ENCODE measurements at regions not wholly inside any gene's neighbourhood (a gene's known extent, or its start where the extent isn't known, plus 50 kb on each side); places are given as distances from the start of the nearest gene placed in this dataset.
"Not testable (repeated sequence)": the region's sequence is repeated elsewhere in the genome, so short reads cannot be mapped to it uniquely, and the experiment has no call there.

DNA sequence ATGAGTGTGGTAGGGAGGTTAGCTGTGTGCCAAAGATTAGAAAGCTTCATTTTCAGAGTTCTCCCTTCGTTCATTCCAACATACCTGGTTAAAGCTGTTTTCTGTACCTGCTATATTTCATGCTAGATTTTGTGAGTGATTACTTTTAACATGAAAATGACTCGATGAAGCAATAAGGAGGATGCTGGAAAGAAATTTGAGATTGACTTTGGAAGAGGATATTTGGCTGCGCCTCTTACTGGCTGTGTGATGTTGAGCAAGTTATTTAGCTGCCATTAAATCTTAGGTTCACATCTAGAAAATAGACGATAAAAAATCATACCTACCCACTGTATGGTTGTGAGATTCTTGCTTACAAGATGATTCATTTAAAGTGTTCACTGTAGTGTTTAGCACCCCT, 288.7 kb downstream of the ZIC4 start:
- H3K4me1 ChIP-seq, result no peaks in the 10 kb centered on the region
- 70% methylated on average over 4 of the region's 4 CpGs for WGBS
- no peak overlapping the region for H3K27ac ChIP-seq
- DNase-seq (ENCODE audit: low spot score in 2 of 2), result no peak
- TF ChIP-seq POLR2AphosphoS5 (IDR thresholded peaks at IDR 0.05) (no peak), CTCF (IDR thresholded peaks at IDR 0.05) (no peak), POLR2A (IDR thresholded peaks at IDR 0.05) (no peak), EP300 (IDR thresholded peaks at IDR 0.05) (no peak)
- no peaks in the 10 kb centered on the region for H3K9me3 ChIP-seq
- no peaks in the 10 kb centered on the region for H3K36me3 ChIP-seq
- H3K27me3 ChIP-seq, result no peaks in the 10 kb centered on the region
- no peak overlapping the region for H3K4me3 ChIP-seq

GRCh38 chr3:147113293-147114044, 292.9 kb downstream of the ZIC4 start:
- no peak for DNase-seq (ENCODE audit: low spot score in 2 of 2)
- H3K27me3 ChIP-seq, result no peaks in the 10 kb centered on the region
- no peak overlapping the region for H3K27ac ChIP-seq
- no peaks in the 10 kb centered on the region for H3K36me3 ChIP-seq
- TF ChIP-seq POLR2AphosphoS5 (IDR thresholded peaks at IDR 0.05) (no peak), EP300 (IDR thresholded peaks at IDR 0.05) (no peak), CTCF (IDR thresholded peaks at IDR 0.05) (no peak), POLR2A (IDR thresholded peaks at IDR 0.05) (no peak)
- H3K4me1 ChIP-seq, result no peaks in the 10 kb centered on the region
- WGBS, result 72% methylated on average over 3 of the region's 3 CpGs
- H3K4me3 ChIP-seq, result no peak overlapping the region
- H3K9me3 ChIP-seq, result no peaks in the 10 kb centered on the region

DNA sequence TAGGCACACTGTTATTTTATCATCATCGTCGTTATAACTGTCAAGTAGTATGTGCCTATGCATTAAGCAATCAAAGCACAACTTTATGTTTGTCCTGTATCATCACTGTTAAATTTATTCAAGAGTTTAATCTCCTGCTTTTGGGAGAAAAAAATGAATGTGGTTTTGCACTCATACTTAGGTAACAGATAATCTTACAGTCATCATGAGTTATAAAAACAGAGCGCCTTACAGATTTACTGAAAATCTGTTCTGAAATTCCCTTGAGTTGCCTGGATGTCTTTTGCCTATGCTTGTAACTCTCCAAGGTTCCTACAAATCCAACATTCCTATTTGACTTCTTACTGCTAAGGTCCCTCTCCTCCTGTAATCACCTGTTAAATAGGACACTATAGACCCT, 307.3 kb downstream of the ZIC4 start:
- Histone ChIP-seq H3K4me1 (no peaks in the 10 kb centered on the region), H3K4me3 (no peak overlapping the region), H3K36me3 (no peaks in the 10 kb centered on the region), H3K9me3 (no peaks in the 10 kb centered on the region), H3K27me3 (no peaks in the 10 kb centered on the region), H3K27ac (no peak overlapping the region)
- TF ChIP-seq POLR2A (IDR thresholded peaks at IDR 0.05) (no peak), EP300 (IDR thresholded peaks at IDR 0.05) (no peak), CTCF (IDR thresholded peaks at IDR 0.05) (no peak), POLR2AphosphoS5 (IDR thresholded peaks at IDR 0.05) (no peak)
- 94% methylated on average over 3 of the region's 3 CpGs for WGBS
- no peak for DNase-seq (ENCODE audit: low spot score in 2 of 2)

GRCh38 chr3:147090461-147090860, 315.9 kb downstream of the ZIC4 start:
- H3K9me3 ChIP-seq, result no peaks in the 10 kb centered on the region
- no peaks in the 10 kb centered on the region for H3K4me1 ChIP-seq
- H3K4me3 ChIP-seq, result no peak overlapping the region
- no peak for DNase-seq (ENCODE audit: low spot score in 2 of 2)
- 58% methylated on average over 2 of the region's 2 CpGs for WGBS
- H3K27me3 ChIP-seq, result no peaks in the 10 kb centered on the region
- H3K27ac ChIP-seq, result no peak overlapping the region
- no peaks in the 10 kb centered on the region for H3K36me3 ChIP-seq
- TF ChIP-seq EP300 (IDR thresholded peaks at IDR 0.05) (no peak), POLR2A (IDR thresholded peaks at IDR 0.05) (no peak), POLR2AphosphoS5 (IDR thresholded peaks at IDR 0.05) (no peak), CTCF (IDR thresholded peaks at IDR 0.05) (no peak)

DNA sequence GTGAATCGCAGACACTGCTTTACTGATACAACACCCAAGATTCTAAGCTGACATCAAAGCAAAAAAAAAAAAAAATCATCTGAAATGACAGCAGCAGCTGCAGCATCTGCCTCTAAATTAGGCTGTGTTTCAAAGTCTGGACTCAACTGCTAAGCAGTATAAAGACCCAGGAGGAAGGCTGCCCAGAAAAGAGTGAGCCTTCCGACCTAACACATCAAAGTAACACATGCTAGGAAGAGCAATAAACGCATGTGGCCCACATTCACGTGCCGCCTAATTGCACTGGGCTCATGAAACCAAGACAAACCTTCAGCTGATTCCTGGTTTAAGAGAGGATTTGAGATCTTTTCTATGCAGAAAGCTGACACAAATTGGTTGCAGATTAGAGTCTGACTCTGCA, 317.1 kb downstream of the ZIC4 start:
- Histone ChIP-seq H3K27me3 (no peaks in the 10 kb centered on the region), H3K36me3 (no peaks in the 10 kb centered on the region), H3K4me3 (no peak overlapping the region), H3K27ac (no peak overlapping the region), H3K4me1 (no peaks in the 10 kb centered on the region), H3K9me3 (no peaks in the 10 kb centered on the region)
- no peak for DNase-seq (ENCODE audit: low spot score in 2 of 2)
- 40% methylated on average over 5 of the region's 5 CpGs for WGBS
- TF ChIP-seq EP300 (IDR thresholded peaks at IDR 0.05) (no peak), CTCF (IDR thresholded peaks at IDR 0.05) (no peak), POLR2AphosphoS5 (IDR thresholded peaks at IDR 0.05) (no peak), POLR2A (IDR thresholded peaks at IDR 0.05) (no peak)

DNA sequence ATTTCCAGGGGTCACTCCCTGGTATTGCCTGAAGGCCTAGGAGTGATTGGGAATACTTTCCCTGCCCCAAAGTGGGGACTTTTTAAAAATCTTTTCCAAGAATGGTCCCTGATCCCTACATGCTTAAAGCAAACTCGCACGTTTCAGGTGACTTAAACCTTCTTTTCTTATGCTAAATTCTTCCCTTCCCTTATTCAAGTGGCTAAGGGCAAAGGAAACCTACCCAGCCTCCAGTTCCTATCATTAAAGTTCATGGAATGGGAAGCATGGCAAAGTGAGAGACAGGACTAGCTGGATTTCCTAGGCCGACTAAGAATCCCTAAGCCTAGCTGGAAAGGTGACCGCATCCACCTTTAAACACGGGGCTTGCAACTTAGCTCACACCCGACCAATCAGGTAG, 346.8 kb downstream of the ZIC4 start:
- not testable (repeated sequence) for H3K9me3 ChIP-seq; H3K27me3 ChIP-seq; H3K27ac ChIP-seq; H3K36me3 ChIP-seq; H3K4me3 ChIP-seq; DNase-seq (ENCODE audit: low spot score in 2 of 2); H3K4me1 ChIP-seq
- WGBS, result 80% methylated on average over 6 of the region's 6 CpGs

Data from suprapubic skin (tissue), 4 donors.